ENCODE measurements at regions not wholly inside any gene's neighbourhood (a gene's known extent, or its start where the extent isn't known, plus 50 kb on each side); places are given as distances from the start of the nearest gene placed in this dataset.

DNA sequence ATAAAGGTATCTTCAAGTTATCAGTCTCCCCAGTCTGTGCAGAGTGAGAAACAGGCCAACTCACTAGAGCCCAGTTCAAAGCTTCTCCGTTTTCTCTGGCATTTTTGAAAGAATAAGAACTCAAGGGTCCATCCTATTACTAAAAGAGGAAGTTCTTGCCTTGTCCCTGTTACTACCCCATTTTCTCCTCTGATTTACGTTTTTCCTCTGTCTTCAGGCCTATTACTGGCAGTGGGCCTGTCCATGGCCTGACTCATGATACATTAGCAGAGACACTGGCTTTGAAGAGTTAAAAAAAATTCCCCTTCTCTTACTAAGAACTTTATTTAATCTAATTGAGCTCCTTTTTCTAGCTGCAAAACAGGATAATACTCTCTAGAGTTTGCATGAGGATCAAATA, 624.0 kb upstream of the KLF4 start:
- H2AFZ ChIP-seq (ENCODE audit: low read depth, low read length, poor library complexity, severe bottlenecking), result no peak overlapping the region
- no peaks in the 10 kb centered on the region for H3K27me3 ChIP-seq (ENCODE audit: insufficient read depth, low read length)
- H3K9me2 ChIP-seq (ENCODE audit: insufficient read depth), result no peaks in the 10 kb centered on the region
- DNase-seq (ENCODE audit: low read depth, low spot score) (no peak), ATAC-seq (no peak)
- ChIA-PET RAD21 (ENCODE audit: low non-redundant PET in 1 of 2, low total read pairs in 2 of 2, uncharacterized antibody in 2 of 2, unreplicated experiment in 2 of 2) (no interaction called here), CTCF (no interaction called here), POLR2A (no interaction called here)
- H3K27ac ChIP-seq (ENCODE audit: low read depth, low read length), result no peak overlapping the region
- H3K9ac ChIP-seq (ENCODE audit: low read length), result no peak overlapping the region
- no peak overlapping the region for H3K4me3 ChIP-seq (replicated peaks in 1 of 2; ENCODE audit: low read depth in 1 of 2, low read length in 2 of 2)
- H3K79me2 ChIP-seq (ENCODE audit: insufficient read depth, low read length), result no peaks in the 10 kb centered on the region
- H3K4me1 ChIP-seq (ENCODE audit: control insufficient read depth in 1 of 2, insufficient read depth in 2 of 2, low read length in 2 of 2), result no peaks in the 10 kb centered on the region; a peak in 1 of 4 replicates
- TF ChIP-seq CEBPB (IDR thresholded peaks at IDR 0.05; ENCODE audit: low read depth) (no peak), SRF (IDR thresholded peaks at IDR 0.05; ENCODE audit: low read depth) (no peak), RAD21 (IDR thresholded peaks at IDR 0.05; ENCODE audit: low read depth) (no peak), JUND (IDR thresholded peaks at IDR 0.05) (no peak), FOSL1 (IDR thresholded peaks at IDR 0.05; ENCODE audit: low read depth) (no peak), EZH2 (IDR thresholded peaks at IDR 0.05) (no peak), EGR1 (IDR thresholded peaks at IDR 0.05; ENCODE audit: low read depth) (no peak), SP1 (IDR thresholded peaks at IDR 0.05; ENCODE audit: low read depth) (no peak), POLR2A (IDR thresholded peaks at IDR 0.05; ENCODE audit: borderline replicate concordance, extremely low read depth, insufficient read depth, insufficient read length) (no peak), YY1 (IDR thresholded peaks at IDR 0.05; ENCODE audit: extremely low read depth, insufficient replicate concordance, low read depth, low read length) (no peak), ZNF274 (IDR thresholded peaks at IDR 0.05; ENCODE audit: low read depth, low read length) (no peak), ELF1 (IDR thresholded peaks at IDR 0.05; ENCODE audit: borderline replicate concordance, low read depth) (no peak), POLR2AphosphoS5 (IDR thresholded peaks at IDR 0.05; ENCODE audit: low read depth, low read length) (no peak)
- TF ChIP-seq, protein P1, sequence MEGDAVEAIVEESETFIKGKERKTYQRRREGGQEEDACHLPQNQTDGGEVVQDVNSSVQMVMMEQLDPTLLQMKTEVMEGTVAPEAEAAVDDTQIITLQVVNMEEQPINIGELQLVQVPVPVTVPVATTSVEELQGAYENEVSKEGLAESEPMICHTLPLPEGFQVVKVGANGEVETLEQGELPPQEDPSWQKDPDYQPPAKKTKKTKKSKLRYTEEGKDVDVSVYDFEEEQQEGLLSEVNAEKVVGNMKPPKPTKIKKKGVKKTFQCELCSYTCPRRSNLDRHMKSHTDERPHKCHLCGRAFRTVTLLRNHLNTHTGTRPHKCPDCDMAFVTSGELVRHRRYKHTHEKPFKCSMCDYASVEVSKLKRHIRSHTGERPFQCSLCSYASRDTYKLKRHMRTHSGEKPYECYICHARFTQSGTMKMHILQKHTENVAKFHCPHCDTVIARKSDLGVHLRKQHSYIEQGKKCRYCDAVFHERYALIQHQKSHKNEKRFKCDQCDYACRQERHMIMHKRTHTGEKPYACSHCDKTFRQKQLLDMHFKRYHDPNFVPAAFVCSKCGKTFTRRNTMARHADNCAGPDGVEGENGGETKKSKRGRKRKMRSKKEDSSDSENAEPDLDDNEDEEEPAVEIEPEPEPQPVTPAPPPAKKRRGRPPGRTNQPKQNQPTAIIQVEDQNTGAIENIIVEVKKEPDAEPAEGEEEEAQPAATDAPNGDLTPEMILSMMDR (IDR thresholded peaks at IDR 0.05 in 2 of 3, conservative IDR thresholded peaks at IDR 0.05 in 1 of 3; ENCODE audit: borderline replicate concordance in 1 of 3, insufficient read depth in 1 of 3, low read depth in 2 of 3, low read length in 2 of 3), result no peak
- TF ChIP-seq, protein P2, sequence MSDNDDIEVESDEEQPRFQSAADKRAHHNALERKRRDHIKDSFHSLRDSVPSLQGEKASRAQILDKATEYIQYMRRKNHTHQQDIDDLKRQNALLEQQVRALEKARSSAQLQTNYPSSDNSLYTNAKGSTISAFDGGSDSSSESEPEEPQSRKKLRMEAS (IDR thresholded peaks at IDR 0.05), result no peak
- TF ChIP-seq, protein P3, sequence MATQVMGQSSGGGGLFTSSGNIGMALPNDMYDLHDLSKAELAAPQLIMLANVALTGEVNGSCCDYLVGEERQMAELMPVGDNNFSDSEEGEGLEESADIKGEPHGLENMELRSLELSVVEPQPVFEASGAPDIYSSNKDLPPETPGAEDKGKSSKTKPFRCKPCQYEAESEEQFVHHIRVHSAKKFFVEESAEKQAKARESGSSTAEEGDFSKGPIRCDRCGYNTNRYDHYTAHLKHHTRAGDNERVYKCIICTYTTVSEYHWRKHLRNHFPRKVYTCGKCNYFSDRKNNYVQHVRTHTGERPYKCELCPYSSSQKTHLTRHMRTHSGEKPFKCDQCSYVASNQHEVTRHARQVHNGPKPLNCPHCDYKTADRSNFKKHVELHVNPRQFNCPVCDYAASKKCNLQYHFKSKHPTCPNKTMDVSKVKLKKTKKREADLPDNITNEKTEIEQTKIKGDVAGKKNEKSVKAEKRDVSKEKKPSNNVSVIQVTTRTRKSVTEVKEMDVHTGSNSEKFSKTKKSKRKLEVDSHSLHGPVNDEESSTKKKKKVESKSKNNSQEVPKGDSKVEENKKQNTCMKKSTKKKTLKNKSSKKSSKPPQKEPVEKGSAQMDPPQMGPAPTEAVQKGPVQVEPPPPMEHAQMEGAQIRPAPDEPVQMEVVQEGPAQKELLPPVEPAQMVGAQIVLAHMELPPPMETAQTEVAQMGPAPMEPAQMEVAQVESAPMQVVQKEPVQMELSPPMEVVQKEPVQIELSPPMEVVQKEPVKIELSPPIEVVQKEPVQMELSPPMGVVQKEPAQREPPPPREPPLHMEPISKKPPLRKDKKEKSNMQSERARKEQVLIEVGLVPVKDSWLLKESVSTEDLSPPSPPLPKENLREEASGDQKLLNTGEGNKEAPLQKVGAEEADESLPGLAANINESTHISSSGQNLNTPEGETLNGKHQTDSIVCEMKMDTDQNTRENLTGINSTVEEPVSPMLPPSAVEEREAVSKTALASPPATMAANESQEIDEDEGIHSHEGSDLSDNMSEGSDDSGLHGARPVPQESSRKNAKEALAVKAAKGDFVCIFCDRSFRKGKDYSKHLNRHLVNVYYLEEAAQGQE (IDR thresholded peaks at IDR 0.05; ENCODE audit: low read depth), result no peak
- intact Hi-C loops (cut with micrococcal nuclease), result no loop called here
- no peak overlapping the region for H3K4me2 ChIP-seq (ENCODE audit: low read length)
- no peaks in the 10 kb centered on the region for H3K36me3 ChIP-seq (ENCODE audit: control insufficient read depth in 1 of 2, insufficient read depth in 2 of 2, low read length in 2 of 2)
- BruUV-seq (replicated peaks), result no TSS peak
- H4K20me1 ChIP-seq (ENCODE audit: insufficient read depth), result no peaks in the 10 kb centered on the region
- H3K9me3 ChIP-seq (ENCODE audit: control insufficient read depth in 1 of 2, insufficient read depth in 1 of 2, low read depth in 1 of 2, low read length in 2 of 2), result no peaks in the 10 kb centered on the region

Data from HCT116 (cell line).